ENCODE measurements at regions not wholly inside any gene's neighbourhood (a gene's known extent, or its start where the extent isn't known, plus 50 kb on each side); places are given as distances from the start of the nearest gene placed in this dataset.
"Not testable (repeated sequence)": the region's sequence is repeated elsewhere in the genome, so short reads cannot be mapped to it uniquely, and the experiment has no call there.

DNA sequence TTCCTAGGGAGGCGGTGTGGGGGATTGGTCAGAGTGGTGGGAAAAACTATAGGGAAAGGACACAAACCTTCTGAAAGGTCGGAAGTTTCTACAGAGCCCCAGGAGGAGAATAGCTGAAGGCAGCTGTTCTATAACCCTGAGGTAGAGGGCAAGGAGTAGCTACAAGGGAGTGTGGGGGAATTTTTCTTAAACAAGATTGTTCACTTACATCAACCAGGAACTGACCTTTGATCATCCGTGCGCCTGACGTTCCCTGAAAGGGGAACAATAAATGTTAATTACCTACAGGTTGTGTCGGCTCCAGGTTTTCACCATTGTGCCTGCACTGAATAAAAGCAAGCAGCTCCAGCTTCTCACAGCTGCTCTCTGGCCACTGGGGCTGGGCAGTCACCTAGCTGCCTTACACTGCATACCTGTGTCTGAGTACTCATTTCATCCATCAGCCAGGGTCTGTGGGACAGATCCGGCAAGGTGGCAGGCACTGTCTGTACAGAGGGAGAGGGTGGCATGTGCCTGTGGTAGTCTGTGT is 59.3 kb upstream of the IMP4 start:
- TF ChIP-seq, protein P1, sequence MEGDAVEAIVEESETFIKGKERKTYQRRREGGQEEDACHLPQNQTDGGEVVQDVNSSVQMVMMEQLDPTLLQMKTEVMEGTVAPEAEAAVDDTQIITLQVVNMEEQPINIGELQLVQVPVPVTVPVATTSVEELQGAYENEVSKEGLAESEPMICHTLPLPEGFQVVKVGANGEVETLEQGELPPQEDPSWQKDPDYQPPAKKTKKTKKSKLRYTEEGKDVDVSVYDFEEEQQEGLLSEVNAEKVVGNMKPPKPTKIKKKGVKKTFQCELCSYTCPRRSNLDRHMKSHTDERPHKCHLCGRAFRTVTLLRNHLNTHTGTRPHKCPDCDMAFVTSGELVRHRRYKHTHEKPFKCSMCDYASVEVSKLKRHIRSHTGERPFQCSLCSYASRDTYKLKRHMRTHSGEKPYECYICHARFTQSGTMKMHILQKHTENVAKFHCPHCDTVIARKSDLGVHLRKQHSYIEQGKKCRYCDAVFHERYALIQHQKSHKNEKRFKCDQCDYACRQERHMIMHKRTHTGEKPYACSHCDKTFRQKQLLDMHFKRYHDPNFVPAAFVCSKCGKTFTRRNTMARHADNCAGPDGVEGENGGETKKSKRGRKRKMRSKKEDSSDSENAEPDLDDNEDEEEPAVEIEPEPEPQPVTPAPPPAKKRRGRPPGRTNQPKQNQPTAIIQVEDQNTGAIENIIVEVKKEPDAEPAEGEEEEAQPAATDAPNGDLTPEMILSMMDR (conservative IDR thresholded peaks at IDR 0.05 in 1 of 2, IDR thresholded peaks at IDR 0.05 in 1 of 2; ENCODE audit: extremely low read depth in 1 of 2, insufficient read depth in 1 of 2, low read depth in 1 of 2, low read length in 2 of 2) = not testable (repeated sequence)
- TF ChIP-seq EZH2 (IDR thresholded peaks at IDR 0.05; ENCODE audit: borderline replicate concordance, low read length) = not testable (repeated sequence)
